GM23338 (cell line): ENCODE measurements at regions not wholly inside any gene's neighbourhood (a gene's known extent, or its start where the extent isn't known, plus 50 kb on each side); places are given as distances from the start of the nearest gene placed in this dataset.

Source experiments
- CTCF ChIP-seq, 2 experiments: fragments of 200-600 bp in 1 of 2; sonication (generic) in 1 of 2; conservative IDR thresholded peaks; 2 replicates each; pipeline versions ENCODE4 v1.5.1 to v1.6.1; 2016 to 2017; ENCODE audit warnings: antibody characterized with exemption in 2 of 2, low read depth in 2 of 2, mild to moderate bottlenecking in 2 of 2, moderate library complexity in 1 of 2
- EZH2 ChIP-seq: fragments of 200-600 bp; sonication (generic); IDR thresholded peaks from one replicate; pipeline ENCODE4 v1.8.0; 2017; ENCODE audit warnings: antibody characterized with exemption, mild to moderate bottlenecking, low read depth; ENCODE audit not compliant: unreplicated experiment
- EZH2phosphoT487 ChIP-seq: fragments of 200-600 bp; sonication (generic); IDR thresholded peaks from one replicate; pipeline ENCODE4 v1.8.1; 2018; ENCODE audit warnings: antibody characterized with exemption; ENCODE audit not compliant: unreplicated experiment
- POLR2AphosphoS5 ChIP-seq: IDR thresholded peaks from 2 replicates; pipeline ENCODE4 v1.6.1; 2016; ENCODE audit warnings: antibody characterized with exemption, low read depth
- REST ChIP-seq: IDR thresholded peaks from one replicate; pipeline ENCODE4 v1.6.1; 2018; ENCODE audit warnings: antibody characterized with exemption; ENCODE audit not compliant: unreplicated experiment
- ZNF331 ChIP-seq: fragments of 250-450 bp; sonication (Bioruptor Pico); IDR thresholded peaks from 2 replicates; pipeline ENCODE4 v1.5.0; 2020; ENCODE audit warnings: low read depth, mild to moderate bottlenecking, moderate library complexity

- TF ChIP-seq CTCF (conservative IDR thresholded peaks at IDR 0.05; ENCODE audit: low read depth in 2 of 2) (peak; percentile 64 to 76), POLR2AphosphoS5 (no peak), REST (no peak), EZH2phosphoT487 (no peak), EZH2 (no peak), ZNF331 (no peak)
These were observed 177.8 kb downstream of the OLFM4 start for GRCh38 chr13:53206455-53206854.
